PC-9 (cell line): ENCODE measurements at regions not wholly inside any gene's neighbourhood (a gene's known extent, or its start where the extent isn't known, plus 50 kb on each side); places are given as distances from the start of the nearest gene placed in this dataset.

Source experiments
- EZH2 ChIP-seq: fragments of 200-600 bp; sonication (generic); IDR thresholded peaks from 2 replicates; pipeline ENCODE4 v1.8.0; 2017; ENCODE audit warnings: antibody characterized with exemption, low read depth
- TF ChIP-seq, protein P1 (sequence below): fragments of 200-600 bp; sonication (generic); conservative IDR thresholded peaks from 2 replicates; pipeline ENCODE4 v1.6.1; 2017; ENCODE audit warnings: mixed run types, antibody characterized with exemption, mild to moderate bottlenecking, moderate library complexity

GRCh38 chr1:5508669-5509330 is 483.4 kb downstream of the NPHP4 start:
- TF ChIP-seq EZH2, result no peak
- TF ChIP-seq, protein P1, sequence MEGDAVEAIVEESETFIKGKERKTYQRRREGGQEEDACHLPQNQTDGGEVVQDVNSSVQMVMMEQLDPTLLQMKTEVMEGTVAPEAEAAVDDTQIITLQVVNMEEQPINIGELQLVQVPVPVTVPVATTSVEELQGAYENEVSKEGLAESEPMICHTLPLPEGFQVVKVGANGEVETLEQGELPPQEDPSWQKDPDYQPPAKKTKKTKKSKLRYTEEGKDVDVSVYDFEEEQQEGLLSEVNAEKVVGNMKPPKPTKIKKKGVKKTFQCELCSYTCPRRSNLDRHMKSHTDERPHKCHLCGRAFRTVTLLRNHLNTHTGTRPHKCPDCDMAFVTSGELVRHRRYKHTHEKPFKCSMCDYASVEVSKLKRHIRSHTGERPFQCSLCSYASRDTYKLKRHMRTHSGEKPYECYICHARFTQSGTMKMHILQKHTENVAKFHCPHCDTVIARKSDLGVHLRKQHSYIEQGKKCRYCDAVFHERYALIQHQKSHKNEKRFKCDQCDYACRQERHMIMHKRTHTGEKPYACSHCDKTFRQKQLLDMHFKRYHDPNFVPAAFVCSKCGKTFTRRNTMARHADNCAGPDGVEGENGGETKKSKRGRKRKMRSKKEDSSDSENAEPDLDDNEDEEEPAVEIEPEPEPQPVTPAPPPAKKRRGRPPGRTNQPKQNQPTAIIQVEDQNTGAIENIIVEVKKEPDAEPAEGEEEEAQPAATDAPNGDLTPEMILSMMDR, result no peak
